OCI-LY3 (cell line): ENCODE measurements at regions not wholly inside any gene's neighbourhood (a gene's known extent, or its start where the extent isn't known, plus 50 kb on each side); places are given as distances from the start of the nearest gene placed in this dataset.

Experiments
- H2AFZ ChIP-seq: fragments of 200-600, 300-600 bp; shearing (Covaris generic); 2 replicates; pipeline ENCODE4 v1.6.0; 2014; ENCODE audit warnings: antibody characterized with exemption, low read depth, low read length
- H3K27ac ChIP-seq: fragments of 200-600, 300-600 bp; sonication (generic); 2 replicates; pipeline ENCODE4 v1.5.1; 2014; ENCODE audit warnings: mild to moderate bottlenecking, low read length, moderate library complexity, mixed read lengths
- H3K27me3 ChIP-seq: fragments of 200-600, 300-600 bp; sonication (generic); 2 replicates; pipeline ENCODE4 v1.6.1; 2014; ENCODE audit warnings: low read depth, low read length, mixed read lengths
- H3K36me3 ChIP-seq: fragments of 200-600, 300-600 bp; sonication (generic); replicated peaks from 2 replicates; pipeline ENCODE3; 2014; ENCODE audit warnings: low read depth, low read length, mixed read lengths
- H3K4me1 ChIP-seq: fragments of 300-600, 200-600 bp; sonication (generic); 2 replicates; pipeline ENCODE4 v1.6.1; 2014; ENCODE audit warnings: low read length, mixed read lengths
- H3K4me2 ChIP-seq: fragments of 200-600, 300-600 bp; sonication (generic); 2 replicates; pipeline ENCODE4 v1.6.1; 2014; ENCODE audit warnings: low read length, mixed read lengths
- H3K4me3 ChIP-seq: fragments of 300-600, 200-600 bp; sonication (generic); 2 replicates; pipeline ENCODE4 v1.5.1; 2014; ENCODE audit warnings: antibody characterized with exemption, mild to moderate bottlenecking, low read length, moderate library complexity
- H3K79me2 ChIP-seq: fragments of 300-600, 200-600 bp; shearing (Covaris generic); 2 replicates; pipeline ENCODE4 v1.6.1; 2014; ENCODE audit warnings: mild to moderate bottlenecking, low read length, mixed read lengths
- H3K9ac ChIP-seq: fragments of 300-600, 200-600 bp; shearing (Covaris generic); 2 replicates; pipeline ENCODE4 v1.6.0; 2014; ENCODE audit warnings: mild to moderate bottlenecking, low read length, moderate library complexity
- H3K9me3 ChIP-seq: fragments of 200-600, 300-600 bp; shearing (Covaris generic); 2 replicates; pipeline ENCODE4 v1.6.1; 2014; ENCODE audit warnings: low read length, mixed read lengths; ENCODE audit not compliant: insufficient read depth
- H4K20me1 ChIP-seq: fragments of 200-600, 300-600 bp; sonication (generic); 2 replicates; pipeline ENCODE4 v1.6.1; 2016; ENCODE audit warnings: low read length, mixed read lengths; ENCODE audit not compliant: insufficient read depth
- CTCF ChIP-seq: fragments of 200-600, 300-600 bp; sonication (generic); IDR thresholded peaks from 2 replicates; pipeline ENCODE4 v1.5.1; 2014; ENCODE audit warnings: antibody characterized with exemption, low read length, low read depth
- EZH2phosphoT487 ChIP-seq: fragments of 200-600 bp; shearing (Covaris generic); IDR thresholded peaks from 2 replicates; pipeline ENCODE4 v1.6.1; 2018; ENCODE audit warnings: antibody characterized with exemption, mixed run types, low read depth

GRCh38 chr2:101540518-101540917, 65.6 kb upstream of the RFX8 start:
- no peaks in the 10 kb centered on the region for H3K4me1 ChIP-seq
- no peak overlapping the region for H2AFZ ChIP-seq
- no peak overlapping the region for H3K4me3 ChIP-seq
- H3K79me2 ChIP-seq = no peaks in the 10 kb centered on the region
- no peaks in the 10 kb centered on the region for H3K9me3 ChIP-seq
- no peaks in the 10 kb centered on the region for H3K27me3 ChIP-seq
- H3K27ac ChIP-seq = no peak overlapping the region
- H3K9ac ChIP-seq = no peak overlapping the region
- H3K36me3 ChIP-seq = no peaks in the 10 kb centered on the region
- H3K4me2 ChIP-seq = no peak overlapping the region
- TF ChIP-seq EZH2phosphoT487 = no peak
- TF ChIP-seq CTCF = no peak
- H4K20me1 ChIP-seq = no peaks in the 10 kb centered on the region

- no peaks in the 10 kb centered on the region for H4K20me1 ChIP-seq
- no peaks in the 10 kb centered on the region for H3K79me2 ChIP-seq
- no peak overlapping the region for H3K4me3 ChIP-seq
- no peaks in the 10 kb centered on the region for H3K27me3 ChIP-seq
- H3K9ac ChIP-seq = no peak overlapping the region
- TF ChIP-seq CTCF = no peak
- no peak for TF ChIP-seq EZH2phosphoT487
- H3K4me2 ChIP-seq = no peak overlapping the region
- H3K36me3 ChIP-seq = no peaks in the 10 kb centered on the region
- H3K9me3 ChIP-seq = no peaks in the 10 kb centered on the region
- no peak overlapping the region for H3K27ac ChIP-seq
- H2AFZ ChIP-seq = no peak overlapping the region
- H3K4me1 ChIP-seq = no peaks in the 10 kb centered on the region
Observed at GRCh38 chr2:101538076-101538475, 63.2 kb upstream of the RFX8 start.

GRCh38 chr2:101534149-101534611, 59.3 kb upstream of the RFX8 start:
- no peak overlapping the region for H2AFZ ChIP-seq
- no peak for TF ChIP-seq CTCF
- no peak for TF ChIP-seq EZH2phosphoT487
- H3K9me3 ChIP-seq = no peaks in the 10 kb centered on the region
- no peaks in the 10 kb centered on the region for H3K79me2 ChIP-seq
- H3K27me3 ChIP-seq = no peaks in the 10 kb centered on the region
- no peaks in the 10 kb centered on the region for H3K36me3 ChIP-seq
- H3K4me2 ChIP-seq = no peak overlapping the region
- H3K4me1 ChIP-seq = no peaks in the 10 kb centered on the region
- no peak overlapping the region for H3K4me3 ChIP-seq
- H3K9ac ChIP-seq = no peak overlapping the region
- no peak overlapping the region for H3K27ac ChIP-seq
- H4K20me1 ChIP-seq = no peaks in the 10 kb centered on the region

GRCh38 chr2:101533561-101534148, 58.7 kb upstream of the RFX8 start:
- no peaks in the 10 kb centered on the region for H3K9me3 ChIP-seq
- no peaks in the 10 kb centered on the region for H3K79me2 ChIP-seq
- H3K4me1 ChIP-seq = no peaks in the 10 kb centered on the region
- H3K36me3 ChIP-seq = no peaks in the 10 kb centered on the region
- no peak overlapping the region for H3K4me3 ChIP-seq
- H4K20me1 ChIP-seq = no peaks in the 10 kb centered on the region
- H3K27ac ChIP-seq = no peak overlapping the region
- no peak overlapping the region for H3K9ac ChIP-seq
- no peaks in the 10 kb centered on the region for H3K27me3 ChIP-seq
- TF ChIP-seq CTCF = no peak
- H2AFZ ChIP-seq = no peak overlapping the region
- H3K4me2 ChIP-seq = no peak overlapping the region
